OCI-LY7 (cell line): ENCODE measurements at regions not wholly inside any gene's neighbourhood (a gene's known extent, or its start where the extent isn't known, plus 50 kb on each side); places are given as distances from the start of the nearest gene placed in this dataset.

ENCODE experiments used
- BruUV-seq: library from RNA; stranded (reverse); fragments of 400-500 nt; replicated peaks from 2 replicates; lab custom pipeline; 2021; lab: Mats Ljungman, UMichigan
- CTCF ChIA-PET: fragments of 300-600 bp; sonication (Branson Sonifier 250); formaldehyde crosslinking; loops from one replicate; lab custom pipeline; 2022; ENCODE audit warnings: antibody characterized with exemption; ENCODE audit not compliant: unreplicated experiment; lab: Charles Lee
- POLR2A ChIA-PET: fragments of 300-600 bp; sonication (Branson Sonifier 250); formaldehyde crosslinking; loops from one replicate; lab custom pipeline; 2022; ENCODE audit warnings: antibody characterized with exemption; lab: Charles Lee
- DNase-seq: peaks from one replicate; pipeline ENCODE4 v3.0.0-alpha.2; 2015; ENCODE audit warnings: low spot score
- H2AFZ ChIP-seq: fragments of 200-600 bp; sonication (generic), shearing (Covaris generic); 2 replicates; pipeline ENCODE4 v1.6.1; 2014; ENCODE audit warnings: mild to moderate bottlenecking, antibody characterized with exemption, low read length, moderate library complexity
- H3K27ac ChIP-seq: fragments of 200-600 bp; sonication (generic); 2 replicates; pipeline ENCODE4 v1.5.1; 2014; ENCODE audit warnings: mixed run types, low read depth, mild to moderate bottlenecking, moderate library complexity, low read length, inconsistent platforms; ENCODE audit not compliant: poor library complexity, severe bottlenecking
- H3K36me3 ChIP-seq: fragments of 200-600 bp; sonication (generic); 2 replicates; pipeline ENCODE4 v1.6.1; 2014; ENCODE audit warnings: mild to moderate bottlenecking, antibody characterized with exemption, low read length, moderate library complexity, mixed read lengths; ENCODE audit not compliant: insufficient read depth
- H3K4me1 ChIP-seq: fragments of 200-600 bp; sonication (generic); 2 replicates; pipeline ENCODE4 v1.5.1; 2014; ENCODE audit warnings: mild to moderate bottlenecking, low read length; ENCODE audit not compliant: insufficient read depth, poor library complexity, severe bottlenecking
- H3K4me2 ChIP-seq: fragments of 200-600 bp; sonication (generic); 2 replicates; pipeline ENCODE4 v1.6.1; 2014; ENCODE audit warnings: mild to moderate bottlenecking, low read length
- H3K4me3 ChIP-seq: fragments of 200-600 bp; sonication (generic); 2 replicates; pipeline ENCODE4 v1.5.1; 2014; ENCODE audit warnings: mild to moderate bottlenecking, low read depth, low read length; ENCODE audit not compliant: poor library complexity, severe bottlenecking
- H3K79me2 ChIP-seq: fragments of 200-600 bp; sonication (generic); 2 replicates; pipeline ENCODE4 v1.6.1; 2016; ENCODE audit warnings: low read depth, mild to moderate bottlenecking, low read length, moderate library complexity, mixed read lengths; ENCODE audit not compliant: insufficient read depth
- H3K9me2 ChIP-seq: fragments of 200-600 bp; sonication (generic); 2 replicates; pipeline ENCODE4 v1.6.1; 2016; ENCODE audit warnings: mild to moderate bottlenecking, low read length, mixed read lengths; ENCODE audit not compliant: insufficient read depth
- H3K9me3 ChIP-seq: fragments of 200-600 bp; sonication (generic); 2 replicates; pipeline ENCODE4 v1.6.1; 2014; ENCODE audit warnings: mild to moderate bottlenecking, mixed run types, low read length, mixed read lengths
- H4K20me1 ChIP-seq: fragments of 200-600 bp; sonication (generic); 2 replicates; pipeline ENCODE4 v1.6.1; 2014; ENCODE audit warnings: mild to moderate bottlenecking, antibody characterized with exemption, low read length, moderate library complexity, mixed read lengths; ENCODE audit not compliant: insufficient read depth
- CTCF ChIP-seq: fragments of 200-600 bp; sonication (generic); conservative IDR thresholded peaks from 2 replicates; pipeline ENCODE4 v1.5.1; 2014; ENCODE audit warnings: mild to moderate bottlenecking, antibody characterized with exemption, low read length, moderate library complexity, mixed read lengths
- EZH2phosphoT487 ChIP-seq: fragments of 200-600 bp; sonication (generic); IDR thresholded peaks from 2 replicates; pipeline ENCODE4 v1.6.1; 2018; ENCODE audit warnings: low read depth, borderline replicate concordance, mild to moderate bottlenecking, mixed run types, antibody characterized with exemption, low read length, moderate library complexity, mixed read lengths
- intact Hi-C: fragments of 100-400 bp; cut with micrococcal nuclease; formaldehyde crosslinking; loops from one replicate; pipeline ENCODE4 v1.10.0; 2022; ENCODE audit not compliant: unreplicated experiment

- ChIA-PET POLR2A (interaction anchor here (0.6 to 1.3 kb wide), 2 partner anchors 18 to 40 kb away, joined by 5 read pairs; no protein-coding TSS in a partner anchor), CTCF (no interaction called here)
- Histone ChIP-seq H3K36me3 (no peaks in the 10 kb centered on the region), H3K4me2 (no peak overlapping the region), H3K4me3 (no peak overlapping the region), H3K79me2 (no peaks in the 10 kb centered on the region), H3K9me2 (no peaks in the 10 kb centered on the region), H3K4me1 (no peaks in the 10 kb centered on the region), H2AFZ (no peak overlapping the region), H4K20me1 (no peaks in the 10 kb centered on the region), H3K27ac (no peak overlapping the region), H3K9me3 (peaks cover 5% of the 10 kb centered on the region; the same call in 1 of the 2 replicates)
- BruUV-seq = no TSS peak
- intact Hi-C loops = no loop called here
- DNase-seq = no peak
- TF ChIP-seq CTCF = no peak
- TF ChIP-seq EZH2phosphoT487 = no peak
Observed at GRCh38 chr6:28747083-28747630, 176.6 kb downstream of the TRIM27 start.

- intact Hi-C loops = no loop called here
- Histone ChIP-seq H2AFZ (no peak overlapping the region), H3K9me3 (peaks cover 5% of the 10 kb centered on the region; the same call in 1 of the 2 replicates), H3K4me2 (no peak overlapping the region), H3K79me2 (no peaks in the 10 kb centered on the region), H3K27ac (no peak overlapping the region), H3K4me3 (no peak overlapping the region), H3K36me3 (no peaks in the 10 kb centered on the region), H4K20me1 (no peaks in the 10 kb centered on the region), H3K9me2 (no peaks in the 10 kb centered on the region), H3K4me1 (no peaks in the 10 kb centered on the region)
- no TSS peak for BruUV-seq
- no peak for TF ChIP-seq CTCF
- TF ChIP-seq EZH2phosphoT487 = no peak
- DNase-seq = no peak
- ChIA-PET CTCF (no interaction called here), POLR2A (interaction anchor here (1.3 kb wide), 1 partner anchor 19 kb away, joined by 5 read pairs; no protein-coding TSS in a partner anchor)
Observed at GRCh38 chr6:28747631-28748157, 176.1 kb downstream of the TRIM27 start.

GRCh38 chr6:28748192-28748591, 175.6 kb downstream of the TRIM27 start:
- Histone ChIP-seq H3K27ac (no peak overlapping the region), H3K9me3 (peaks cover 5% of the 10 kb centered on the region; the same call in 1 of the 2 replicates), H3K4me3 (no peak overlapping the region), H3K36me3 (no peaks in the 10 kb centered on the region), H3K79me2 (no peaks in the 10 kb centered on the region), H4K20me1 (no peaks in the 10 kb centered on the region), H2AFZ (no peak overlapping the region), H3K4me2 (no peak overlapping the region), H3K9me2 (no peaks in the 10 kb centered on the region), H3K4me1 (no peaks in the 10 kb centered on the region)
- BruUV-seq = no TSS peak
- ChIA-PET CTCF (no interaction called here), POLR2A (interaction anchor here (0.7 to 1.3 kb wide), 3 partner anchors 19 to 367 kb away, joined by 4 to 5 read pairs (median 5); no protein-coding TSS in a partner anchor)
- intact Hi-C loops = no loop called here
- no peak for DNase-seq
- TF ChIP-seq EZH2phosphoT487 (no peak), CTCF (no peak)
